HepG2 (cell line): ENCODE measurements at regions not wholly inside any gene's neighbourhood (a gene's known extent, or its start where the extent isn't known, plus 50 kb on each side); places are given as distances from the start of the nearest gene placed in this dataset.
"Not testable (repeated sequence)": the region's sequence is repeated elsewhere in the genome, so short reads cannot be mapped to it uniquely, and the experiment has no call there.

Source experiments
- ATAC-seq: fragments of 200-7000 bp; cut with Tn5 transposase; 3 replicates; pipeline ENCODE4 v1.9.1; 2020; ENCODE audit warnings: mild to moderate bottlenecking, moderate library complexity
- BruUV-seq: library from RNA; stranded (reverse); fragments of 400-500 nt; replicated peaks from 2 replicates; lab custom pipeline; 2021; lab: Mats Ljungman, UMichigan
- CTCF ChIA-PET: fragments of 300-600 bp; formaldehyde crosslinking; extraction: SDS; loops from one replicate; lab custom pipeline; 2021; ENCODE audit warnings: low total read pairs, inconsistent platforms, low intra/inter-chr PET ratio; lab: Yijun Ruan, JAX
- POLR2A ChIA-PET: fragments of 350-600 bp; sonication (Branson Sonifier 250); formaldehyde crosslinking; loops from one replicate; lab custom pipeline; 2020; ENCODE audit warnings: antibody characterized with exemption, inconsistent platforms; lab: Yijun Ruan, JAX
- DNase-seq: peaks from one replicate; pipeline ENCODE4 v3.0.0-alpha.2; 2015; ENCODE audit warnings: low spot score
- FAIRE-seq: peaks from 3 replicates; lab custom pipeline; 2011; peaks lifted over from hg19 to GRCh38; lab: Jason Lieb, UNC
- H2AFZ ChIP-seq: one replicate; pipeline ENCODE4 v1.6.1; 2011; ENCODE audit warnings: low read length, inconsistent platforms
- H3K27ac ChIP-seq: fragments of 300-600 bp; 3 replicates; pipeline ENCODE4 v1.8.0; 2011; ENCODE audit warnings: mixed run types, mild to moderate bottlenecking, mixed read lengths, low read length, inconsistent platforms; ENCODE audit not compliant: insufficient read depth; ENCODE audit errors: extremely low read length
- H3K27me3 ChIP-seq, 2 experiments: fragments of 200-600 bp in 1 of 2; 2 replicates in 1 of 2; 3 replicates in 1 of 2; pipeline versions ENCODE4 v1.6.0 to v1.8.0; 2011; ENCODE audit warnings: low read length in 2 of 2, mild to moderate bottlenecking in 2 of 2, moderate library complexity in 2 of 2, inconsistent platforms in 1 of 2; ENCODE audit not compliant: insufficient read depth in 2 of 2, control insufficient read depth in 1 of 2
- H3K36me3 ChIP-seq, 2 experiments: fragments of 200-600 bp in 1 of 2; replicated peaks in 1 of 2; 2 replicates in 1 of 2; 3 replicates in 1 of 2; pipeline versions ENCODE4 v1.5.1 to v1.8.0; 2011; ENCODE audit warnings: low read length in 2 of 2, inconsistent platforms in 1 of 2; ENCODE audit not compliant: insufficient read depth in 2 of 2, control insufficient read depth in 1 of 2
- H3K4me1 ChIP-seq: 2 replicates; pipeline ENCODE4 v1.5.1; 2012; ENCODE audit warnings: low read length, inconsistent platforms; ENCODE audit not compliant: insufficient read depth
- H3K4me2 ChIP-seq: 2 replicates; pipeline ENCODE4 v1.6.0; 2011; ENCODE audit warnings: low read depth, low read length, inconsistent platforms
- H3K4me3 ChIP-seq, 3 experiments: fragments of 200-600 bp in 1 of 3; sonication (generic), shearing (Covaris generic) in 1 of 3; replicated peaks in 1 of 3; 2 replicates each; pipeline ENCODE4 v1.5.1; 2011 to 2016; ENCODE audit warnings: low read length in 3 of 3, inconsistent platforms in 2 of 3, low read depth in 2 of 3, mild to moderate bottlenecking in 2 of 3, control low read depth in 1 of 3, mixed read lengths in 1 of 3; ENCODE audit not compliant: insufficient read depth in 1 of 3
- H3K79me2 ChIP-seq: one replicate; pipeline ENCODE4 v1.6.1; 2011; ENCODE audit warnings: low read length, inconsistent platforms; ENCODE audit not compliant: insufficient read depth
- H3K9ac ChIP-seq: 2 replicates; pipeline ENCODE4 v1.6.0; 2011; ENCODE audit warnings: mild to moderate bottlenecking, low read depth, low read length, inconsistent platforms; ENCODE audit not compliant: insufficient read depth
- H3K9me3 ChIP-seq: 2 replicates; pipeline ENCODE4 v1.5.1; 2012; ENCODE audit warnings: mild to moderate bottlenecking, low read length
- H4K20me1 ChIP-seq: 2 replicates; pipeline ENCODE4 v1.6.0; 2011; ENCODE audit warnings: inconsistent platforms, mild to moderate bottlenecking, low read length, moderate library complexity; ENCODE audit not compliant: insufficient read depth
- CENPX ChIP-seq: sonication (generic); formaldehyde crosslinking; IDR thresholded peaks from 2 replicates; pipeline ENCODE4 v1.9.0; 2021; ENCODE audit warnings: mild to moderate bottlenecking, missing genetic modification reagents, moderate library complexity
- HDAC1 ChIP-seq: sonication (generic); formaldehyde crosslinking; IDR thresholded peaks from 2 replicates; pipeline ENCODE4 v1.5.1; 2020; ENCODE audit warnings: mild to moderate bottlenecking, missing genetic modification reagents
- MED8 ChIP-seq: sonication (generic); formaldehyde crosslinking; IDR thresholded peaks from 2 replicates; pipeline ENCODE4 v1.8.1; 2023; ENCODE audit warnings: mild to moderate bottlenecking, missing genetic modification reagents; ENCODE audit not compliant: insufficient replicate concordance
- RBM22 ChIP-seq: fragments of 200-400 bp; formaldehyde crosslinking; optimal IDR thresholded peaks from 2 replicates; pipeline ENCODE3; 2017; ENCODE audit warnings: mild to moderate bottlenecking, low read length, moderate library complexity
- SRSF9 ChIP-seq: fragments of 200-400 bp; formaldehyde crosslinking; IDR thresholded peaks from 2 replicates; pipeline ENCODE4 v1.6.1; 2018; ENCODE audit warnings: borderline replicate concordance, mild to moderate bottlenecking, low read depth, low read length; ENCODE audit not compliant: insufficient read depth, poor library complexity, severe bottlenecking
- SSRP1 ChIP-seq: IDR thresholded peaks from 2 replicates; pipeline ENCODE4 v1.6.1; 2016; ENCODE audit warnings: control low read depth
- TRAFD1 ChIP-seq: sonication (generic); formaldehyde crosslinking; IDR thresholded peaks from 2 replicates; pipeline ENCODE4 v1.5.1; 2020; ENCODE audit warnings: missing genetic modification reagents, mild to moderate bottlenecking, borderline replicate concordance
- ZNF296 ChIP-seq: sonication (generic); formaldehyde crosslinking; conservative IDR thresholded peaks from 2 replicates; pipeline ENCODE4 v1.5.0; 2020; ENCODE audit warnings: mild to moderate bottlenecking, missing genetic modification reagents
- ZNF619 ChIP-seq: sonication (generic); formaldehyde crosslinking; IDR thresholded peaks from 2 replicates; pipeline ENCODE4 v1.4.0; 2020; ENCODE audit warnings: mild to moderate bottlenecking, missing genetic modification reagents
- ZNF75D ChIP-seq: sonication (generic); formaldehyde crosslinking; IDR thresholded peaks from 2 replicates; pipeline ENCODE4 v1.8.1; 2023; ENCODE audit warnings: missing genetic modification reagents, mild to moderate bottlenecking, borderline replicate concordance
- ZZZ3 ChIP-seq: sonication (generic); formaldehyde crosslinking; IDR thresholded peaks from 2 replicates; pipeline ENCODE4 v1.4.0; 2020; ENCODE audit warnings: missing genetic modification reagents, mild to moderate bottlenecking, borderline replicate concordance
- WGBS: methylation state at CpG from one replicate; pipeline ENCODE4 v1.1.6; 2017; ENCODE audit warnings: low lambda C conversion rate; 5-methylcytosine and 5-hydroxymethylcytosine counted together
- in situ Hi-C: cut with HindIII; loops from 2 replicates; pipeline ENCODE4 v1.10.0; 2017; ENCODE audit warnings: low pct_unique_long_range_greater_than_20kb; ENCODE audit not compliant: extremely low pct_ligation_motif_present
- intact Hi-C: fragments of 100-400 bp; cut with micrococcal nuclease; formaldehyde crosslinking; loops from one replicate; pipeline ENCODE4 v1.10.0; 2022; ENCODE audit not compliant: unreplicated experiment
- TF ChIP-seq, protein P1 (sequence below): sonication (generic); formaldehyde crosslinking; IDR thresholded peaks from 2 replicates; pipeline ENCODE4 v1.5.0; 2020; ENCODE audit warnings: missing genetic modification reagents, mild to moderate bottlenecking, borderline replicate concordance
- TF ChIP-seq, protein P2 (sequence below): sonication (generic); formaldehyde crosslinking; IDR thresholded peaks from 2 replicates; pipeline ENCODE4 v1.8.1; 2023; ENCODE audit warnings: mild to moderate bottlenecking, missing genetic modification reagents
- TF ChIP-seq, protein P3 (sequence below): fragments of 450-650 bp; IDR thresholded peaks from 2 replicates; pipeline ENCODE4 v1.6.1; 2016

- DNase-seq, H3K27ac ChIP-seq, FAIRE-seq, H3K27me3 ChIP-seq, H3K4me3 ChIP-seq, H2AFZ ChIP-seq, H3K9ac ChIP-seq, H4K20me1 ChIP-seq, BruUV-seq, H3K4me2 ChIP-seq, H3K4me1 ChIP-seq, H3K79me2 ChIP-seq, CTCF ChIA-PET, ATAC-seq, POLR2A ChIA-PET, intact Hi-C loops, H3K9me3 ChIP-seq, H3K36me3 ChIP-seq, in situ Hi-C loops: not testable (repeated sequence)
- 38% methylated on average over 4 of the region's 4 CpGs for WGBS
These were observed 71.9 kb upstream of the GJB6 start for GRCh38 chr13:20304061-20304460.

GRCh38 chr13:20303636-20304035, 71.5 kb upstream of the GJB6 start:
- H3K27ac ChIP-seq: no peak overlapping the region
- no peak overlapping the region for H3K4me3 ChIP-seq
- ChIA-PET CTCF (no interaction called here), POLR2A (no interaction called here)
- H3K79me2 ChIP-seq: no peaks in the 10 kb centered on the region
- in situ Hi-C loops (no loop called here), intact Hi-C loops (no loop called here)
- no peak overlapping the region for H3K9ac ChIP-seq
- DNase-seq (no peak), FAIRE-seq (no peak), ATAC-seq (no peak)
- no peaks in the 10 kb centered on the region for H3K36me3 ChIP-seq
- no peak overlapping the region for H3K4me2 ChIP-seq
- no peaks in the 10 kb centered on the region for H3K9me3 ChIP-seq
- 0 out of 5 replicates have a peak, but pooled peaks cover 0 to 1% of the 10 kb centered on the region in 2 experiments for H3K27me3 ChIP-seq
- H3K4me1 ChIP-seq: no peaks in the 10 kb centered on the region
- 20% methylated on average over 6 of the region's 6 CpGs for WGBS
- no TSS peak for BruUV-seq
- no peaks in the 10 kb centered on the region for H4K20me1 ChIP-seq
- no peak overlapping the region for H2AFZ ChIP-seq
- TF ChIP-seq CENPX (CRISPR knock-in tag) (no peak), HDAC1 (CRISPR knock-in tag) (no peak), ZNF296 (no peak), SRSF9 (no peak), MED8 (CRISPR knock-in tag) (no peak), SSRP1 (no peak), ZNF619 (CRISPR knock-in tag) (no peak), ZNF75D (CRISPR knock-in tag) (no peak), RBM22 (no peak), ZZZ3 (CRISPR knock-in tag) (no peak), TRAFD1 (no peak)
- TF ChIP-seq, protein P1, sequence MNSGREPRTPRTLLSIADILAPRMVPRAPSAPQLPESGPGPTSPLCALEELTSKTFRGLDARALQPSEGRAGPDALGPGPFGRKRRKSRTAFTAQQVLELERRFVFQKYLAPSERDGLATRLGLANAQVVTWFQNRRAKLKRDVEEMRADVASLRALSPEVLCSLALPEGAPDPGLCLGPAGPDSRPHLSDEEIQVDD (CRISPR knock-in tag): no peak
- TF ChIP-seq, protein P2, sequence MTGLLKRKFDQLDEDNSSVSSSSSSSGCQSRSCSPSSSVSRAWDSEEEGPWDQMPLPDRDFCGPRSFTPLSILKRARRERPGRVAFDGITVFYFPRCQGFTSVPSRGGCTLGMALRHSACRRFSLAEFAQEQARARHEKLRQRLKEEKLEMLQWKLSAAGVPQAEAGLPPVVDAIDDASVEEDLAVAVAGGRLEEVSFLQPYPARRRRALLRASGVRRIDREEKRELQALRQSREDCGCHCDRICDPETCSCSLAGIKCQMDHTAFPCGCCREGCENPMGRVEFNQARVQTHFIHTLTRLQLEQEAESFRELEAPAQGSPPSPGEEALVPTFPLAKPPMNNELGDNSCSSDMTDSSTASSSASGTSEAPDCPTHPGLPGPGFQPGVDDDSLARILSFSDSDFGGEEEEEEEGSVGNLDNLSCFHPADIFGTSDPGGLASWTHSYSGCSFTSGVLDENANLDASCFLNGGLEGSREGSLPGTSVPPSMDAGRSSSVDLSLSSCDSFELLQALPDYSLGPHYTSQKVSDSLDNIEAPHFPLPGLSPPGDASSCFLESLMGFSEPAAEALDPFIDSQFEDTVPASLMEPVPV (CRISPR knock-in tag): no peak
- TF ChIP-seq, protein P3, sequence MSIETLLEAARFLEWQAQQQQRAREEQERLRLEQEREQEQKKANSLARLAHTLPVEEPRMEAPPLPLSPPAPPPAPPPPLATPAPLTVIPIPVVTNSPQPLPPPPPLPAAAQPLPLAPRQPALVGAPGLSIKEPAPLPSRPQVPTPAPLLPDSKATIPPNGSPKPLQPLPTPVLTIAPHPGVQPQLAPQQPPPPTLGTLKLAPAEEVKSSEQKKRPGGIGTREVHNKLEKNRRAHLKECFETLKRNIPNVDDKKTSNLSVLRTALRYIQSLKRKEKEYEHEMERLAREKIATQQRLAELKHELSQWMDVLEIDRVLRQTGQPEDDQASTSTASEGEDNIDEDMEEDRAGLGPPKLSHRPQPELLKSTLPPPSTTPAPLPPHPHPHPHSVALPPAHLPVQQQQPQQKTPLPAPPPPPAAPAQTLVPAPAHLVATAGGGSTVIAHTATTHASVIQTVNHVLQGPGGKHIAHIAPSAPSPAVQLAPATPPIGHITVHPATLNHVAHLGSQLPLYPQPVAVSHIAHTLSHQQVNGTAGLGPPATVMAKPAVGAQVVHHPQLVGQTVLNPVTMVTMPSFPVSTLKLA: no peak
